PC-3 (cell line): ENCODE measurements at regions not wholly inside any gene's neighbourhood (a gene's known extent, or its start where the extent isn't known, plus 50 kb on each side); places are given as distances from the start of the nearest gene placed in this dataset.
A peak's percentile ranks its signal among the peaks of the same experiment; 100 is the strongest.

Experiments used
- ATAC-seq: fragments of 200-7000 bp; cut with Tn5 transposase; 2 replicates; pipeline ENCODE4 v1.9.1; 2020; ENCODE audit warnings: mild to moderate bottlenecking, moderate library complexity
- BruUV-seq: library from RNA; stranded (reverse); fragments of 400-500 nt; replicated peaks from 2 replicates; lab custom pipeline; 2021; lab: Mats Ljungman, UMichigan
- CTCF ChIA-PET: fragments of 300-600 bp; sonication (Branson Sonifier 250); formaldehyde crosslinking; loops from one replicate; lab custom pipeline; 2022; ENCODE audit warnings: antibody characterized with exemption; lab: Charles Lee
- POLR2A ChIA-PET: fragments of 300-600 bp; sonication (Branson Sonifier 250); formaldehyde crosslinking; loops from one replicate; lab custom pipeline; 2022; ENCODE audit warnings: antibody characterized with exemption; ENCODE audit not compliant: unreplicated experiment; lab: Charles Lee
- DNase-seq: peaks from one replicate; pipeline ENCODE4 v3.0.0-alpha.2; 2015
- H2AFZ ChIP-seq: fragments of 300-600 bp; sonication (generic); 2 replicates; pipeline ENCODE4 v1.6.0; 2016; ENCODE audit warnings: antibody characterized with exemption, low read length
- H3F3A ChIP-seq: fragments of 300-600 bp; sonication (generic); one replicate; pipeline ENCODE4 v1.6.0; 2017; ENCODE audit warnings: antibody characterized with exemption, low read length, control low read depth, mild to moderate bottlenecking; ENCODE audit not compliant: unreplicated experiment
- H3K27ac ChIP-seq: fragments of 300-600 bp; sonication (generic); 2 replicates; pipeline ENCODE4 v1.5.1; 2016; ENCODE audit warnings: mild to moderate bottlenecking, low read length
- H3K27me3 ChIP-seq: fragments of 300-600 bp; sonication (generic); 2 replicates; pipeline ENCODE4 v1.6.1; 2016; ENCODE audit warnings: low read length, mixed read lengths
- H3K36me3 ChIP-seq: fragments of 300-600 bp; sonication (generic); 2 replicates; pipeline ENCODE4 v1.6.1; 2016; ENCODE audit warnings: low read depth, mixed run types, low read length, mixed read lengths
- H3K4me1 ChIP-seq: fragments of 300-600 bp; sonication (generic); 2 replicates; pipeline ENCODE4 v1.5.1; 2016; ENCODE audit warnings: low read length; ENCODE audit not compliant: insufficient read depth
- H3K4me2 ChIP-seq: fragments of 300-600 bp; sonication (generic); 2 replicates; pipeline ENCODE4 v1.6.0; 2016; ENCODE audit warnings: low read length
- H3K4me3 ChIP-seq: fragments of 300-600 bp; sonication (generic); 2 replicates; pipeline ENCODE4 v1.5.1; 2016; ENCODE audit warnings: mild to moderate bottlenecking, low read length, mixed read lengths
- H3K79me2 ChIP-seq: fragments of 300-600 bp; sonication (generic); 2 replicates; pipeline ENCODE4 v1.6.1; 2017; ENCODE audit warnings: low read length, mixed read lengths
- H3K9ac ChIP-seq: fragments of 300-600 bp; sonication (generic); 2 replicates; pipeline ENCODE4 v1.6.0; 2016; ENCODE audit warnings: mild to moderate bottlenecking, low read length
- H3K9me2 ChIP-seq: fragments of 300-600 bp; sonication (generic); replicated peaks from 2 replicates; pipeline ENCODE4 v1.6.1; 2016; ENCODE audit warnings: mixed run types, low read length, mixed read lengths
- H3K9me3 ChIP-seq: fragments of 300-600 bp; sonication (generic); 2 replicates; pipeline ENCODE4 v1.6.1; 2016; ENCODE audit warnings: low read length, mixed read lengths
- H4K20me1 ChIP-seq: fragments of 300-600 bp; sonication (generic); 2 replicates; pipeline ENCODE4 v1.6.1; 2016; ENCODE audit warnings: low read length, mixed read lengths
- CTCF ChIP-seq: fragments of 300-600 bp; sonication (generic); conservative IDR thresholded peaks from 2 replicates; pipeline ENCODE4 v1.5.1; 2017; ENCODE audit warnings: antibody characterized with exemption, low read depth, mild to moderate bottlenecking, low read length
- EZH2 ChIP-seq: fragments of 300-600 bp; sonication (generic); IDR thresholded peaks from one replicate; pipeline ENCODE4 v1.6.1; 2017; ENCODE audit warnings: antibody characterized with exemption, mild to moderate bottlenecking, low read length; ENCODE audit not compliant: unreplicated experiment
- EZH2phosphoT487 ChIP-seq: fragments of 300-600 bp; sonication (generic); IDR thresholded peaks from 2 replicates; pipeline ENCODE4 v1.6.1; 2018; ENCODE audit warnings: mild to moderate bottlenecking, antibody characterized with exemption, low read length, borderline replicate concordance
- intact Hi-C: fragments of 100-400 bp; cut with micrococcal nuclease; formaldehyde crosslinking; loops from 2 replicates; pipeline ENCODE4 v1.9.0; 2023

- H3K9me3 ChIP-seq: no peaks in the 10 kb centered on the region
Observed at GRCh38 chr2:13056259-13056843, 339.6 kb downstream of the TRIB2 start.

GRCh38 chr2:13057671-13058070, 340.9 kb downstream of the TRIB2 start:
- intact Hi-C loops: loop anchor here (5.0 kb wide), 1 partner anchor 135 kb away; no protein-coding TSS in a partner anchor
- Histone ChIP-seq H3K9me2 (no peaks in the 10 kb centered on the region), H3K4me2 (no peak overlapping the region), H3K27ac (no peak overlapping the region), H3F3A (no peaks in the 10 kb centered on the region), H3K9me3 (no peaks in the 10 kb centered on the region), H3K36me3 (no peaks in the 10 kb centered on the region), H3K4me3 (no peak overlapping the region), H3K4me1 (no peaks in the 10 kb centered on the region), H3K27me3 (peaks cover 47% of the 10 kb centered on the region), H2AFZ (no peak overlapping the region), H3K9ac (no peak overlapping the region), H4K20me1 (no peaks in the 10 kb centered on the region), H3K79me2 (no peaks in the 10 kb centered on the region)
- no peak for TF ChIP-seq EZH2
- TF ChIP-seq EZH2phosphoT487: no peak
- no peak for TF ChIP-seq CTCF
- no TSS peak for BruUV-seq
- DNase-seq (no peak), ATAC-seq (no peak)
- CTCF ChIA-PET: no interaction called here
- POLR2A ChIA-PET: no interaction called here

More at GRCh38 chr2:13056259-13056843, 339.6 kb downstream of the TRIB2 start:
- Histone ChIP-seq H3K36me3 (no peaks in the 10 kb centered on the region), H3K9me2 (no peaks in the 10 kb centered on the region), H3K9ac (no peak overlapping the region), H3K27ac (no peak overlapping the region), H3K27me3 (peaks cover 37% of the 10 kb centered on the region), H3F3A (no peaks in the 10 kb centered on the region), H3K4me1 (no peaks in the 10 kb centered on the region), H3K79me2 (no peaks in the 10 kb centered on the region), H3K4me3 (no peak overlapping the region), H3K4me2 (no peak overlapping the region), H4K20me1 (no peaks in the 10 kb centered on the region), H2AFZ (no peak overlapping the region)
- POLR2A ChIA-PET: interaction anchor here (0.6 kb wide), 1 partner anchor 1803 kb away, joined by 8 read pairs; no protein-coding TSS in a partner anchor
- intact Hi-C loops: loop anchor here (5.0 kb wide), 1 partner anchor 136 kb away; no protein-coding TSS in a partner anchor
- TF ChIP-seq CTCF (peak; percentile 69), EZH2 (no peak), EZH2phosphoT487 (no peak)
- ATAC-seq (no peak), DNase-seq (peak; percentile 41)
- no TSS peak for BruUV-seq
- CTCF ChIA-PET: no interaction called here

- Histone ChIP-seq H3K4me3 (no peak overlapping the region), H3K4me2 (no peak overlapping the region), H3K36me3 (no peaks in the 10 kb centered on the region), H3K79me2 (no peaks in the 10 kb centered on the region), H3K27me3 (peaks cover 41% of the 10 kb centered on the region), H3F3A (no peaks in the 10 kb centered on the region), H3K9me3 (no peaks in the 10 kb centered on the region), H2AFZ (no peak overlapping the region), H3K27ac (no peak overlapping the region), H3K4me1 (no peaks in the 10 kb centered on the region), H3K9me2 (no peaks in the 10 kb centered on the region), H4K20me1 (no peaks in the 10 kb centered on the region), H3K9ac (no peak overlapping the region)
- ATAC-seq (no peak), DNase-seq (no peak)
- ChIA-PET POLR2A (no interaction called here), CTCF (no interaction called here)
- TF ChIP-seq EZH2: no peak
- TF ChIP-seq EZH2phosphoT487: no peak
- no peak for TF ChIP-seq CTCF
- no TSS peak for BruUV-seq
- intact Hi-C loops: no loop called here
Observed at GRCh38 chr2:13066676-13067075, 349.9 kb downstream of the TRIB2 start.
